RWPE2 (cell line): ENCODE measurements at regions not wholly inside any gene's neighbourhood (a gene's known extent, or its start where the extent isn't known, plus 50 kb on each side); places are given as distances from the start of the nearest gene placed in this dataset.

Source experiments
- ATAC-seq: fragments of 200-7000 bp; cut with Tn5 transposase; 3 replicates; pipeline ENCODE4 v1.9.1; 2021; ENCODE audit warnings: low read depth
- DNase-seq: peaks from one replicate; pipeline ENCODE4 v3.0.0-alpha.2; 2020; ENCODE audit warnings: low spot score
- H3K27ac ChIP-seq: fragments of 450-650 bp; 2 replicates; pipeline ENCODE4 v1.5.1; 2017; ENCODE audit warnings: mild to moderate bottlenecking; ENCODE audit not compliant: poor library complexity, severe bottlenecking
- H3K27me3 ChIP-seq: fragments of 250-450 bp; sonication (Bioruptor Pico); 2 replicates; pipeline ENCODE4 v1.5.1; 2021; ENCODE audit warnings: mild to moderate bottlenecking, moderate library complexity; ENCODE audit not compliant: insufficient read depth, poor library complexity, severe bottlenecking
- H3K36me3 ChIP-seq: fragments of 250-450 bp; sonication (Bioruptor Pico); 2 replicates; pipeline ENCODE4 v1.5.1; 2020; ENCODE audit warnings: low read depth, mild to moderate bottlenecking, moderate library complexity
- H3K4me1 ChIP-seq: fragments of 250-450 bp; sonication (Bioruptor Pico); 2 replicates; pipeline ENCODE4 v1.5.1; 2021; ENCODE audit warnings: mild to moderate bottlenecking, moderate library complexity; ENCODE audit not compliant: insufficient read depth, poor library complexity, severe bottlenecking
- H3K4me3 ChIP-seq: fragments of 250-450 bp; sonication (Bioruptor Pico); 2 replicates; pipeline ENCODE4 v1.5.1; 2021; ENCODE audit warnings: mild to moderate bottlenecking, moderate library complexity; ENCODE audit not compliant: severe bottlenecking
- H3K9me3 ChIP-seq: fragments of 250-450 bp; sonication (Bioruptor Pico); 2 replicates; pipeline ENCODE4 v1.5.1; 2021; ENCODE audit warnings: mild to moderate bottlenecking, moderate library complexity; ENCODE audit not compliant: severe bottlenecking
- TF ChIP-seq, protein P1 (sequence below): fragments of 450-650 bp; IDR thresholded peaks from one replicate; pipeline ENCODE4 v1.5.1; 2017; ENCODE audit warnings: mild to moderate bottlenecking, moderate library complexity; ENCODE audit not compliant: poor library complexity, severe bottlenecking

DNA sequence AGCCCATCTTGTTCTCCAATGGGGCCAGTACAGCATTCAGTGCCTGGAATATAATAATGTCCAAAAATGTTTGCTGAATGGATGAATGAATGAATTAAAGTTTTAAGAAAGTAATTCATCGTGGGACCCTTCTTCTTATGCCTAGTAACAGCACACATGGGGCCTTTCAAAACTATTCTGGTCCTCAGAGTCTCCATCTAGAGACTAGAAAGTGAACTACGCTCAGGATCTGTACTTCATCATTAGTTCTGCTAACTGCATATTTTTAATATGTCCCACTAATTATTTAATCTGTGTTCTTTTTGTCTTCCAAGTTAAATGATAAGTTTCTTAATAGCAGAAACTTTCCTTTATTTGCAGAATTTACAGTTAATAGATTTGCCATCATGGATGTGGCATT lies 172.5 kb downstream of the SMAD2 start:
- Histone ChIP-seq H3K27me3 (peaks cover under 1% of the 10 kb centered on the region), H3K9me3 (no peaks in the 10 kb centered on the region), H3K4me1 (no peaks in the 10 kb centered on the region), H3K4me3 (no peak overlapping the region), H3K27ac (no peak overlapping the region), H3K36me3 (no peaks in the 10 kb centered on the region)
- DNase-seq, result no peak
- TF ChIP-seq, protein P1, sequence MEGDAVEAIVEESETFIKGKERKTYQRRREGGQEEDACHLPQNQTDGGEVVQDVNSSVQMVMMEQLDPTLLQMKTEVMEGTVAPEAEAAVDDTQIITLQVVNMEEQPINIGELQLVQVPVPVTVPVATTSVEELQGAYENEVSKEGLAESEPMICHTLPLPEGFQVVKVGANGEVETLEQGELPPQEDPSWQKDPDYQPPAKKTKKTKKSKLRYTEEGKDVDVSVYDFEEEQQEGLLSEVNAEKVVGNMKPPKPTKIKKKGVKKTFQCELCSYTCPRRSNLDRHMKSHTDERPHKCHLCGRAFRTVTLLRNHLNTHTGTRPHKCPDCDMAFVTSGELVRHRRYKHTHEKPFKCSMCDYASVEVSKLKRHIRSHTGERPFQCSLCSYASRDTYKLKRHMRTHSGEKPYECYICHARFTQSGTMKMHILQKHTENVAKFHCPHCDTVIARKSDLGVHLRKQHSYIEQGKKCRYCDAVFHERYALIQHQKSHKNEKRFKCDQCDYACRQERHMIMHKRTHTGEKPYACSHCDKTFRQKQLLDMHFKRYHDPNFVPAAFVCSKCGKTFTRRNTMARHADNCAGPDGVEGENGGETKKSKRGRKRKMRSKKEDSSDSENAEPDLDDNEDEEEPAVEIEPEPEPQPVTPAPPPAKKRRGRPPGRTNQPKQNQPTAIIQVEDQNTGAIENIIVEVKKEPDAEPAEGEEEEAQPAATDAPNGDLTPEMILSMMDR, result peak; percentile 11
- ATAC-seq, result no peak

GRCh38 chr18:47756364-47757016 lies 174.0 kb downstream of the SMAD2 start:
- no peak overlapping the region for H3K4me3 ChIP-seq
- DNase-seq, result no peak
- H3K36me3 ChIP-seq, result no peaks in the 10 kb centered on the region
- peak; percentile 38; the same call in 1 of the 3 replicates for ATAC-seq
- H3K27me3 ChIP-seq, result no peaks in the 10 kb centered on the region
- TF ChIP-seq, protein P1, result peak; percentile 83
- no peaks in the 10 kb centered on the region for H3K4me1 ChIP-seq
- no peak overlapping the region for H3K27ac ChIP-seq
- no peaks in the 10 kb centered on the region for H3K9me3 ChIP-seq

DNA sequence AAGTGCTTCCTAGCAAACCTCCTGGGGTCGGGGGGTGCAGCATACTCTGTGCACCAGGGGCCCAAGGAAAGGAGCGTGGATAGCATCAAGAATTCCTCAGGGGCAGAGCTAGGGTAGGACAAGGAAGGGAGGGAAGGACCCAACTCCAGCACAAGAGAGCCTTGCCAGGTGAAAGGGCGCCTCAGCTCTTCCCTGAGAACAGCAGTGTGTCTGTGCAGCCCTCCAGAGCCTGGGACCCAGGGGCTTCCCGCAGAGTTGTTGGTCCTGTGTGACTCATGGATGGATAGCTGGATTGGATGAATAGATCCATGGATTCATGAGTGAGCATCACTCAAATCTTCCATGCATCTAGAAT lies 175.4 kb downstream of the SMAD2 start:
- H3K4me3 ChIP-seq, result no peak overlapping the region
- H3K27me3 ChIP-seq, result no peaks in the 10 kb centered on the region
- no peak overlapping the region for H3K27ac ChIP-seq
- H3K4me1 ChIP-seq, result no peaks in the 10 kb centered on the region
- H3K36me3 ChIP-seq, result no peaks in the 10 kb centered on the region
- ATAC-seq (no peak), DNase-seq (no peak)
- TF ChIP-seq, protein P1, result no peak
- no peaks in the 10 kb centered on the region for H3K9me3 ChIP-seq

DNA sequence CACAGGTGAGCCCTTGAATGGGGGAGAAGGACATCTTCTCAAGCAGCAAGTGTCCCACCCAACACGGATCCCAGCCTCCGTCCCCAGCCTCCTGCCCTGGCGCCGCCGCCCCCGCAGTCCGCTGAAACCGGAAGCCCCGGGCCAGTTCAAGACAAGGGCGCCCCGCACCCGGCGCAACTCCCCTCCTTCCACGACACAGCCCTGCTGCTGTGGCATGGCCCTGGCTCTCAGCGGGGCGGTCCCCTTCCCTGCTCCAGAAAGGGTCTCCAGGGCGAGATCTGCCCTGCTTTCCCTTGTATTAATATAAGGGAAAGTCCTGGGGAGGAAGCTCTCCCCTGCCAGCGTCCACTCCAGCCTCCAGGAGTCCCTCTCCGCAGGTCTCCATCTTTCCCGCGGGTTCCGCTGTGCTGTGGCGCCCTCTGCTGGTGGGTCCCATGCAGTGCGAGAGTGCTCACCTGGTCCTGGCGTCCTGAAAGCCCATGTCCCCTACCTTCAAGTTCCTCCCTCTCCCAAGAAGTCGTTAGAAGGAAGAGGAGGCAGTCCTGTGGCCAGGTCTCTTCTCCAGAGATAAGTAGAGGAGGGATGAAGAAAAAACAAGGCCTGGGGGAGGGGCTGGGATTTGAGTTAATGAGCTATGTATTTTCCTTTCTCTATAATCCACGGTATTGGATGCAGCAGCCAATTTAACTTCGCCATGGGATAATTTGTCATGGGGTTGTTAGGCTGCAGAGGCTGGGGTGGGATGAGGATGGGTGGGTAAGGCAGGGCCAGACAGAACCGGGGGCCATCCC lies 176.0 kb downstream of the SMAD2 start:
- H3K9me3 ChIP-seq, result no peaks in the 10 kb centered on the region
- no peaks in the 10 kb centered on the region for H3K4me1 ChIP-seq
- no peak overlapping the region for H3K4me3 ChIP-seq
- H3K36me3 ChIP-seq, result no peaks in the 10 kb centered on the region
- no peak overlapping the region for H3K27ac ChIP-seq
- no peak for DNase-seq
- no peaks in the 10 kb centered on the region for H3K27me3 ChIP-seq
- ATAC-seq, result 0 out of 3 replicates have a peak, but pooled peaks have one; percentile 35
- TF ChIP-seq, protein P1, result peak; percentile 64
